Esophagus muscularis mucosa (tissue), 4 donors: ENCODE measurements at regions not wholly inside any gene's neighbourhood (a gene's known extent, or its start where the extent isn't known, plus 50 kb on each side); places are given as distances from the start of the nearest gene placed in this dataset.
"Not testable (repeated sequence)": the region's sequence is repeated elsewhere in the genome, so short reads cannot be mapped to it uniquely, and the experiment has no call there.

Experiments
- DNase-seq: peaks from one replicate; pipeline ENCODE4 v3.0.0-alpha.2; 2017; ENCODE audit errors: extremely low spot score
- H3K27ac ChIP-seq, 4 donors: fragments of 200-600 bp; sonication (generic); replicated peaks in 1 of 4; 1 replicate in 3 of 4; 2 replicates in 1 of 4; pipeline ENCODE4 v1.5.1; 2016 to 2019; ENCODE audit warnings: mild to moderate bottlenecking in 1 of 4
- H3K27me3 ChIP-seq, 4 donors: fragments of 200-600 bp; sonication (generic); one replicate each; pipeline versions ENCODE4 v1.5.1 to v1.6.0; 2016 to 2019
- H3K36me3 ChIP-seq, 4 donors: fragments of 200-600 bp; sonication (generic); one replicate each; pipeline ENCODE4 v1.5.1; 2016 to 2019
- H3K4me1 ChIP-seq, 4 donors: fragments of 200-600 bp; sonication (generic); one replicate each; pipeline ENCODE4 v1.5.1; 2016 to 2019
- H3K4me3 ChIP-seq, 4 donors: fragments of 200-600 bp; sonication (generic); 1 replicate in 2 of 4; 2 replicates in 2 of 4; pipeline ENCODE4 v1.5.1; 2016 to 2019; ENCODE audit warnings: mild to moderate bottlenecking in 4 of 4, moderate library complexity in 1 of 4
- H3K9me3 ChIP-seq, 4 donors: fragments of 200-600 bp; sonication (generic); 1 replicate in 3 of 4; 2 replicates in 1 of 4; pipeline ENCODE4 v1.5.1; 2016 to 2019
- EP300 ChIP-seq: sonication (generic); formaldehyde crosslinking; IDR thresholded peaks from one replicate; pipeline ENCODE4 v1.6.1; 2017; ENCODE audit warnings: antibody characterized with exemption
- POLR2A ChIP-seq: fragments of 450-650 bp; IDR thresholded peaks from one replicate; pipeline ENCODE4 v1.6.1; 2017; ENCODE audit warnings: antibody characterized with exemption, moderate library complexity, mild to moderate bottlenecking, low read depth
- POLR2AphosphoS5 ChIP-seq, 2 donors: sonication (generic); formaldehyde crosslinking; IDR thresholded peaks; one replicate each; pipeline ENCODE4 v1.6.1; 2017; ENCODE audit warnings: antibody characterized with exemption in 2 of 2
- WGBS: methylation state at CpG from one replicate; pipeline ENCODE4 v1.1.5; 2018; 5-methylcytosine and 5-hydroxymethylcytosine counted together
- intact Hi-C: fragments of 100-400 bp; cut with DNase I; formaldehyde crosslinking; loops from one replicate; pipeline ENCODE4 v1.15.1; 2023
- TF ChIP-seq, protein P1 (sequence below), 3 experiments: fragments of 200-600 bp in 2 of 3; fragments of 450-650 bp in 1 of 3; sonication (generic) in 2 of 3; IDR thresholded peaks; one replicate each; pipeline ENCODE4 v1.5.1; 2017 to 2019; ENCODE audit warnings: antibody characterized with exemption in 3 of 3, mild to moderate bottlenecking in 2 of 3, moderate library complexity in 1 of 3

- Histone ChIP-seq H3K4me3 (no peak overlapping the region), H3K9me3 (no peaks in the 10 kb centered on the region)
- WGBS, result 93% methylated on average over 8 of the region's 8 CpGs
Observed at GRCh38 chr2:190759749-190760213, 110.9 kb downstream of the NAB1 start.

GRCh38 chr2:190760353-190761150, 111.7 kb downstream of the NAB1 start:
- peak overlapping the region; percentile 44 to 53 (median 46) for H3K4me3 ChIP-seq
- H3K27ac ChIP-seq, H3K4me1 ChIP-seq, H3K36me3 ChIP-seq, H3K27me3 ChIP-seq, DNase-seq, intact Hi-C loops, H3K9me3 ChIP-seq: not testable (repeated sequence)
- 61% methylated on average over 17 of the region's 30 CpGs for WGBS

More at GRCh38 chr2:190759749-190760213, 110.9 kb downstream of the NAB1 start:
- Histone ChIP-seq H3K27me3 (no peaks in the 10 kb centered on the region), H3K4me1 (no peaks in the 10 kb centered on the region), H3K36me3 (no peaks in the 10 kb centered on the region), H3K27ac (no peak overlapping the region)
- no peak for DNase-seq
- TF ChIP-seq POLR2AphosphoS5 (IDR thresholded peaks at IDR 0.05), result no peak
- no peak for TF ChIP-seq POLR2A
- intact Hi-C loops, result no loop called here

DNA sequence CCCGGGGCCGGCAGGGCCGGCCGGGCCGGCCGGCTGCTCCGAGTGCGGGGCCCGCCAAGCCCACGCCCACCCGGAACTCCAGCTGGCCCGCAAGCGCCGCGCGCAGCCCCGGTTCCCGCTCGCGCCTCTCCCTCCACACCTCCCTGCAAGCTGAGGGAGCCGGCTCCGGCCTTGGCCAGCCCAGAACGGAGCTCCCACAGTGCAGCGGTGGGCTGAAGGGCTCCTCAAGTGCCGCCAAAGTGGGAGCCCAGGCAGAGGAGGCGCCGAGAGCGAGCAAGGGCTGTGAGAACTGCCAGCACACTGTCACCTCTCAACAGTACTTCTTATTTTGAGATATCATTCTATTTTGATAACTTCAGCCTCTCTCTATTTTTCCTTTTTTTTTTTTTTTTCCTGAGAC, 112.3 kb downstream of the NAB1 start:
- 32% methylated on average over 6 of the region's 28 CpGs for WGBS
- DNase-seq, intact Hi-C loops, H3K36me3 ChIP-seq, H3K9me3 ChIP-seq, H3K27ac ChIP-seq, H3K27me3 ChIP-seq: not testable (repeated sequence)
- Histone ChIP-seq H3K4me1 (peaks cover 0 to 11% (median 8%) of the 10 kb centered on the region in 4 donors), H3K4me3 (peak overlapping the region; percentile 44 to 53 (median 46))

- WGBS, result 96% methylated on average over 1 of the region's 1 CpG
- no peak for DNase-seq
Observed at GRCh38 chr2:190762566-190762965, 113.7 kb downstream of the NAB1 start.

GRCh38 chr2:190763100-190763499, 114.2 kb downstream of the NAB1 start:
- intact Hi-C loops, result no loop called here
- H3K4me1 ChIP-seq, result peaks cover 0 to 11% (median 8%) of the 10 kb centered on the region in 4 donors
- DNase-seq, result no peak
- no peak for TF ChIP-seq EP300
- TF ChIP-seq POLR2A, result no peak
- no peak for TF ChIP-seq POLR2AphosphoS5 (IDR thresholded peaks at IDR 0.05)
- TF ChIP-seq, protein P1, sequence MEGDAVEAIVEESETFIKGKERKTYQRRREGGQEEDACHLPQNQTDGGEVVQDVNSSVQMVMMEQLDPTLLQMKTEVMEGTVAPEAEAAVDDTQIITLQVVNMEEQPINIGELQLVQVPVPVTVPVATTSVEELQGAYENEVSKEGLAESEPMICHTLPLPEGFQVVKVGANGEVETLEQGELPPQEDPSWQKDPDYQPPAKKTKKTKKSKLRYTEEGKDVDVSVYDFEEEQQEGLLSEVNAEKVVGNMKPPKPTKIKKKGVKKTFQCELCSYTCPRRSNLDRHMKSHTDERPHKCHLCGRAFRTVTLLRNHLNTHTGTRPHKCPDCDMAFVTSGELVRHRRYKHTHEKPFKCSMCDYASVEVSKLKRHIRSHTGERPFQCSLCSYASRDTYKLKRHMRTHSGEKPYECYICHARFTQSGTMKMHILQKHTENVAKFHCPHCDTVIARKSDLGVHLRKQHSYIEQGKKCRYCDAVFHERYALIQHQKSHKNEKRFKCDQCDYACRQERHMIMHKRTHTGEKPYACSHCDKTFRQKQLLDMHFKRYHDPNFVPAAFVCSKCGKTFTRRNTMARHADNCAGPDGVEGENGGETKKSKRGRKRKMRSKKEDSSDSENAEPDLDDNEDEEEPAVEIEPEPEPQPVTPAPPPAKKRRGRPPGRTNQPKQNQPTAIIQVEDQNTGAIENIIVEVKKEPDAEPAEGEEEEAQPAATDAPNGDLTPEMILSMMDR (IDR thresholded peaks at IDR 0.05), result no peak
- H3K36me3 ChIP-seq, result no peaks in the 10 kb centered on the region
- H3K9me3 ChIP-seq, result no peaks in the 10 kb centered on the region
- no peak overlapping the region for H3K27ac ChIP-seq
- H3K27me3 ChIP-seq, result no peaks in the 10 kb centered on the region
- H3K4me3 ChIP-seq, result no peak overlapping the region

More at GRCh38 chr2:190762566-190762965, 113.7 kb downstream of the NAB1 start:
- Histone ChIP-seq H3K4me3 (no peak overlapping the region), H3K27me3 (no peaks in the 10 kb centered on the region), H3K4me1 (peaks cover 0 to 11% (median 8%) of the 10 kb centered on the region in 4 donors), H3K36me3 (no peaks in the 10 kb centered on the region), H3K9me3 (no peaks in the 10 kb centered on the region), H3K27ac (no peak overlapping the region)
- no peak for TF ChIP-seq POLR2A
- no peak for TF ChIP-seq EP300
- TF ChIP-seq, protein P1 (IDR thresholded peaks at IDR 0.05), result no peak
- TF ChIP-seq POLR2AphosphoS5 (IDR thresholded peaks at IDR 0.05), result no peak
- intact Hi-C loops, result no loop called here

GRCh38 chr2:190763901-190764514, 115.1 kb downstream of the NAB1 start:
- H3K27me3 ChIP-seq, result no peaks in the 10 kb centered on the region
- intact Hi-C loops, result no loop called here
- H3K4me1 ChIP-seq, result peaks cover 0 to 11% (median 8%) of the 10 kb centered on the region in 4 donors
- TF ChIP-seq, protein P1 (IDR thresholded peaks at IDR 0.05), result no peak
- TF ChIP-seq EP300, result no peak
- no peak for TF ChIP-seq POLR2AphosphoS5 (IDR thresholded peaks at IDR 0.05)
- TF ChIP-seq POLR2A, result no peak
- 93% methylated on average over 2 of the region's 2 CpGs for WGBS
- no peak overlapping the region for H3K4me3 ChIP-seq
- H3K9me3 ChIP-seq, result no peaks in the 10 kb centered on the region
- DNase-seq, result no peak
- no peaks in the 10 kb centered on the region for H3K36me3 ChIP-seq
- H3K27ac ChIP-seq, result no peak overlapping the region
